Heart right ventricle (tissue), 16 donors: ENCODE measurements at regions not wholly inside any gene's neighbourhood (a gene's known extent, or its start where the extent isn't known, plus 50 kb on each side); places are given as distances from the start of the nearest gene placed in this dataset.

Experiments used
- ATAC-seq, 8 donors: fragments of 200-7000 bp; cut with Tn5 transposase; one replicate each; pipeline ENCODE4 v1.9.1; 2020; ENCODE audit warnings: mild to moderate bottlenecking in 8 of 8, moderate library complexity in 8 of 8, moderate number of reproducible peaks in 1 of 8
- DNase-seq, 2 donors: peaks; one replicate each; pipeline ENCODE4 v3.0.0-alpha.2; 2020
- H3K27ac ChIP-seq, 10 donors: fragments of 200-600 bp; sonication (generic) in 2 of 10; one replicate each; pipeline versions ENCODE4 v1.5.0 to v1.8.0; 2020 to 2022; ENCODE audit warnings: mild to moderate bottlenecking in 3 of 10
- H3K27me3 ChIP-seq, 7 donors: fragments of 200-600 bp; one replicate each; pipeline ENCODE4 v1.8.0; 2021 to 2022; ENCODE audit warnings: mild to moderate bottlenecking in 2 of 7
- H3K36me3 ChIP-seq, 9 donors: fragments of 200-600 bp; sonication (generic) in 1 of 9; one replicate each; pipeline versions ENCODE4 v1.5.0 to v1.8.0; 2020 to 2022; ENCODE audit warnings: mild to moderate bottlenecking in 2 of 9
- H3K4me1 ChIP-seq, 9 donors: fragments of 200-600 bp; sonication (generic) in 1 of 9; one replicate each; pipeline versions ENCODE4 v1.5.0 to v1.8.0; 2020 to 2022; ENCODE audit warnings: mild to moderate bottlenecking in 4 of 9
- H3K4me3 ChIP-seq, 10 donors: fragments of 200-600 bp; sonication (generic) in 2 of 10; one replicate each; pipeline versions ENCODE4 v1.5.0 to v1.8.0; 2020 to 2022; ENCODE audit warnings: mild to moderate bottlenecking in 7 of 10, moderate library complexity in 2 of 10
- H3K9me3 ChIP-seq, 11 donors: fragments of 200-600 bp in 10 of 11; sonication (generic) in 2 of 11; one replicate each; pipeline versions ENCODE4 v1.5.0 to v1.8.0; 2013 to 2022; ENCODE audit warnings: mild to moderate bottlenecking in 2 of 11, control low read depth in 1 of 11, moderate library complexity in 1 of 11
- CTCF ChIP-seq, 9 donors: fragments of 200-600 bp; sonication (generic) in 2 of 9; IDR thresholded peaks; one replicate each; pipeline versions ENCODE4 v1.5.0 to v1.8.0; 2021 to 2022; ENCODE audit warnings: antibody characterized with exemption in 9 of 9, mild to moderate bottlenecking in 5 of 9, moderate library complexity in 1 of 9
- WGBS, 2 donors: extraction: QIAGEN DNeasy Blood & Tissue Kit; methylation state at CpG; one replicate each; pipeline ENCODE4 v1.1.7; 2013; ENCODE audit warnings: inconsistent platforms in 1 of 2; 5-methylcytosine and 5-hydroxymethylcytosine counted together
- intact Hi-C, 10 donors: fragments of 100-400 bp; cut with DNase I; formaldehyde crosslinking; loops; one replicate each; pipeline versions ENCODE4 v1.11.1 to v1.14.2; 2022
- donor health status: Arrhythmogenic right ventricular cardiomyopathy.
- donor health status: ischemic (EF 13 %, LVEDD 7.1; RV severe dilation, severe dysfunction).
- donor health status: healthy with polysubstance abuse.
- donor health status: DM: no; HTN: yes; CAD: no.
- donor health status: DM: no; HTN: no; CAD: no.
- donor health status: ischemic (EF 25% LVEDD 6.9; RV normal size, moderate dysfunction).
- donor health status: ischemic (EF 25% LVEDD 5.7; RV mildly dilated, moderate dysfunction).
- donor health status: healthy.
- donor health status: DM: yes; HTN: yes; CAD: no.
- donor health status: Ischemic cardiomyopathy.
- donor health status: ischemic (EF 35%, LVEDD 5.7; RV mildly dilated, moderate dysfunction).
- donor health status: nonischemic (EF 11% LVEDD 7.7; RV severe dilation, severe dysfunction).
- donor health status: DM: yes; HTN: yes; CAD: no.
- donor health status: PGD.
- donor health status: ischemic (EF 29% LVEDD 5.4; RV normal size, mild dysfunction).
- donor health status: nonischemic (EF 23%, LVEDD 6.1; RV moderate dilation, normal function).

GRCh38 chr5:107799306-107799705, 128.6 kb upstream of the EFNA5 start:
- no peak for TF ChIP-seq CTCF (IDR thresholded peaks at IDR 0.05)
- Histone ChIP-seq H3K4me3 (no peak overlapping the region), H3K36me3 (no peaks in the 10 kb centered on the region), H3K27ac (no peak overlapping the region), H3K4me1 (no peaks in the 10 kb centered on the region), H3K27me3 (no peaks in the 10 kb centered on the region), H3K9me3 (peaks cover 0 to 4% (median 0%) of the 10 kb centered on the region in 11 donors)
- 72 to 73% methylated on average over 7 of the region's 7 CpGs for WGBS, 2 donors
- DNase-seq, result no peak
- no peak for ATAC-seq
- intact Hi-C loops, result no loop called here

- no peak for ATAC-seq
- TF ChIP-seq CTCF (IDR thresholded peaks at IDR 0.05), result no peak
- intact Hi-C loops, result no loop called here
- Histone ChIP-seq H3K27me3 (no peaks in the 10 kb centered on the region), H3K4me3 (no peak overlapping the region), H3K9me3 (peaks cover 0 to 5% (median 0%) of the 10 kb centered on the region in 11 donors), H3K27ac (no peak overlapping the region), H3K4me1 (no peaks in the 10 kb centered on the region), H3K36me3 (no peaks in the 10 kb centered on the region)
- 80 to 85% methylated on average over 3 of the region's 3 CpGs for WGBS, 2 donors
- DNase-seq, result no peak
These were observed 126.1 kb upstream of the EFNA5 start for GRCh38 chr5:107796797-107797196.

GRCh38 chr5:107794741-107795140, 124.0 kb upstream of the EFNA5 start:
- H3K27me3 ChIP-seq, result no peaks in the 10 kb centered on the region
- H3K4me3 ChIP-seq, result no peak overlapping the region
- intact Hi-C loops, result no loop called here
- WGBS, 2 donors, result 74 to 80% methylated on average over 3 of the region's 3 CpGs
- no peak for ATAC-seq
- no peak overlapping the region for H3K27ac ChIP-seq
- H3K9me3 ChIP-seq, result peaks cover 0 to 5% (median 0%) of the 10 kb centered on the region in 11 donors
- no peak for TF ChIP-seq CTCF (IDR thresholded peaks at IDR 0.05)
- no peak for DNase-seq
- H3K36me3 ChIP-seq, result no peaks in the 10 kb centered on the region
- no peaks in the 10 kb centered on the region for H3K4me1 ChIP-seq

- Histone ChIP-seq H3K9me3 (peaks cover 0 to 5% (median 0%) of the 10 kb centered on the region in 11 donors), H3K36me3 (no peaks in the 10 kb centered on the region), H3K27me3 (no peaks in the 10 kb centered on the region), H3K4me3 (no peak overlapping the region), H3K4me1 (no peaks in the 10 kb centered on the region), H3K27ac (no peak overlapping the region)
- intact Hi-C loops, result no loop called here
- TF ChIP-seq CTCF (IDR thresholded peaks at IDR 0.05), result no peak
- no peak for ATAC-seq
- no peak for DNase-seq
These were observed 122.2 kb upstream of the EFNA5 start for GRCh38 chr5:107792940-107793339.

- no peaks in the 10 kb centered on the region for H3K27me3 ChIP-seq
- H3K4me3 ChIP-seq, result no peak overlapping the region
- no peak overlapping the region for H3K27ac ChIP-seq
- WGBS, 2 donors, result 78 to 93% methylated on average over 4 of the region's 4 CpGs
- no peak for DNase-seq
- intact Hi-C loops, result no loop called here
- ATAC-seq, result no peak
- no peaks in the 10 kb centered on the region for H3K4me1 ChIP-seq
- no peaks in the 10 kb centered on the region for H3K36me3 ChIP-seq
- no peak for TF ChIP-seq CTCF (IDR thresholded peaks at IDR 0.05)
- H3K9me3 ChIP-seq, result peaks cover 0 to 9% (median 0%) of the 10 kb centered on the region in 11 donors
These were observed 119.9 kb upstream of the EFNA5 start for GRCh38 chr5:107790671-107791070.
